ENCODE measurements at regions not wholly inside any gene's neighbourhood (a gene's known extent, or its start where the extent isn't known, plus 50 kb on each side); places are given as distances from the start of the nearest gene placed in this dataset.

DNA sequence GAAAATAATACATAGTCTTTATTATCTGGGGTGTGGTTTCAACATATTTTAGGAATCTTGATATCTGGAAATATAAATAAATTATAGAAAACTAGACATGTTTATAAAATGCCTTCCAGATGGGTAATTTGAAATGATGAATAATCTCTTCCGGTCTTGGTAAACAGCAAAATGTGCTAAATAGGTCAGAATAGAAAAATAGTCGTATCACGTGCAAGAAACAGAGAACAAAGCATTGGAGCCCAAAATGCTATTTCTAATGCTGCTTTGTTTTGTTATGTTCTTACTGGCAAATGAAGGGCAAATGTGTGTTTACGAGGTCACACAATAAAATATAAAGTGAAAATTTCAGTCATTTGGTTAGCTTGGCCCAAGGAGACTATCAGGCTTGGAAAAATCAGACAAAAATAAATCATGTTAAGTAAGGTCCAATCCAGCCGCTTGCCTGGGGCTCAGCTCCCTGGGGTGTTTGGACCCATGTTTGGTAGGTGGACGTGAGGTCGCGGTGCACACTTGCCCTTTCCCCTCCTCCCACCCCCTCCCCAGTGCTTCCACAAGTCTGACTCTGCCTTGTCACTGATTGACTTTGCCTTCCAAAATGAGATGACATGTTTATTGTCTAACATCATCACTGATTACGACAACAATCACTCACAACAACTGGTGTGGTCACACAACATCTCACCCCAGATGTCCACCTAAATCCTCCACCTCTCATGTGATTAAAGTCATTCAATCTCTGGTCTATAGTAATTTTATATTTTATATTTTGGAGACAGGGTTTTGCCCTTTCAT, 56.0 kb downstream of the RIN2 start:
- TF ChIP-seq, protein P1, sequence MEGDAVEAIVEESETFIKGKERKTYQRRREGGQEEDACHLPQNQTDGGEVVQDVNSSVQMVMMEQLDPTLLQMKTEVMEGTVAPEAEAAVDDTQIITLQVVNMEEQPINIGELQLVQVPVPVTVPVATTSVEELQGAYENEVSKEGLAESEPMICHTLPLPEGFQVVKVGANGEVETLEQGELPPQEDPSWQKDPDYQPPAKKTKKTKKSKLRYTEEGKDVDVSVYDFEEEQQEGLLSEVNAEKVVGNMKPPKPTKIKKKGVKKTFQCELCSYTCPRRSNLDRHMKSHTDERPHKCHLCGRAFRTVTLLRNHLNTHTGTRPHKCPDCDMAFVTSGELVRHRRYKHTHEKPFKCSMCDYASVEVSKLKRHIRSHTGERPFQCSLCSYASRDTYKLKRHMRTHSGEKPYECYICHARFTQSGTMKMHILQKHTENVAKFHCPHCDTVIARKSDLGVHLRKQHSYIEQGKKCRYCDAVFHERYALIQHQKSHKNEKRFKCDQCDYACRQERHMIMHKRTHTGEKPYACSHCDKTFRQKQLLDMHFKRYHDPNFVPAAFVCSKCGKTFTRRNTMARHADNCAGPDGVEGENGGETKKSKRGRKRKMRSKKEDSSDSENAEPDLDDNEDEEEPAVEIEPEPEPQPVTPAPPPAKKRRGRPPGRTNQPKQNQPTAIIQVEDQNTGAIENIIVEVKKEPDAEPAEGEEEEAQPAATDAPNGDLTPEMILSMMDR (IDR thresholded peaks at IDR 0.05) = no peak
- TF ChIP-seq EP300 (IDR thresholded peaks at IDR 0.05) = no peak

Measured in tibial nerve (tissue), 4 donors.